Tibial artery (tissue), 4 donors: ENCODE measurements at regions not wholly inside any gene's neighbourhood (a gene's known extent, or its start where the extent isn't known, plus 50 kb on each side); places are given as distances from the start of the nearest gene placed in this dataset.
"Not testable (repeated sequence)": the region's sequence is repeated elsewhere in the genome, so short reads cannot be mapped to it uniquely, and the experiment has no call there.

Experiments used
- DNase-seq, 2 donors: peaks; one replicate each; pipeline ENCODE4 v3.0.0-alpha.2; 2019
- H3K27ac ChIP-seq, 2 donors: fragments of 200-600 bp; sonication (generic) in 1 of 2; 1 replicate in 1 of 2; 2 replicates in 1 of 2; pipeline ENCODE4 v1.5.1; 2018 to 2019; ENCODE audit warnings: mild to moderate bottlenecking in 1 of 2
- H3K27me3 ChIP-seq, 2 donors: fragments of 200-600 bp; sonication (generic) in 1 of 2; one replicate each; pipeline versions ENCODE4 v1.5.1 to v1.6.0; 2016 to 2019
- H3K36me3 ChIP-seq, 3 donors: fragments of 200-600 bp; sonication (generic) in 2 of 3; one replicate each; pipeline ENCODE4 v1.5.1; 2016 to 2019; ENCODE audit warnings: mild to moderate bottlenecking in 2 of 3
- H3K4me1 ChIP-seq, 4 donors: fragments of 200-600 bp; sonication (generic) in 2 of 4; 1 replicate in 3 of 4; 2 replicates in 1 of 4; pipeline ENCODE4 v1.5.1; 2016 to 2019
- H3K4me3 ChIP-seq, 2 donors: fragments of 200-600 bp; sonication (generic) in 1 of 2; 1 replicate in 1 of 2; 2 replicates in 1 of 2; pipeline ENCODE4 v1.5.1; 2018 to 2019; ENCODE audit warnings: mild to moderate bottlenecking in 2 of 2
- H3K9me3 ChIP-seq, 3 donors: fragments of 200-600 bp; sonication (generic) in 1 of 3; one replicate each; pipeline ENCODE4 v1.5.1; 2016 to 2019
- intact Hi-C: fragments of 100-400 bp; cut with DNase I; formaldehyde crosslinking; loops from one replicate; pipeline ENCODE4 v1.15.0; 2023; ENCODE audit warnings: low total_unique reads
- TF ChIP-seq, protein P1 (sequence below), 2 experiments: fragments of 200-600 bp in 1 of 2; fragments of 450-650 bp in 1 of 2; IDR thresholded peaks; one replicate each; pipeline ENCODE4 v1.5.1; 2017 to 2019; ENCODE audit warnings: antibody characterized with exemption in 2 of 2, mild to moderate bottlenecking in 1 of 2, moderate library complexity in 1 of 2

DNA sequence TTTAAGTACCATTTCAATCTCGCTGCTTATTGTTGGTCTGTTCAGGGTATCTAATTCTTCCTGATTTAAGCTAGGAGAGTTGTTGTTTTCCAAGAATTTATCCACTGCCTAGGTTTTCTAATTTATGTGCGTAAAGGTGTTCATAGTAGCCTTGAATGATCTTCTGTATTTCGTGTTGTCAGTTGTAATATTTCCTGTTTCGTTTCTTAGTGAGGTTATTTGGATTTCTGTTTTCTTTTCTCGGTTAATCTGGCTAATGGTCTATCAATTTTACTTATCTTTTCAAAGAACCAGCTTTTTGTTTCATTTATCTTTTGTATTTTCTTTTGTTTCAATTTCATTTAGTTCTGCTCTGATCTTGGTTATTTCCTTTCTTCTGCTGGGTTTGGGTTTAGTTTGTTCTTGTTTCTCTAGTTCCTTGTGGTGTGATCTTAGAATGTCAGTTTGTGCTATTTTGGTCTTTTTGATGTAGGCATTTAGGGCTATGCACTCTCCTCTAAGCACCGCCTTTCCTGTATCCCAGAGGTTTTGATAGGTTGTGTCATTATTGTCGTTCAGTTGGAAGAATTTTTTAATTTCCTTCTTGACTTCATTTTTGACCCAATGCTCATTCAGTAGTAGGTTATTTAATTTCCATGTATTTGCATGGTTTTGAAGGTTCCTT, 92.5 kb upstream of the CSRP2 start:
- H3K27me3 ChIP-seq, H3K36me3 ChIP-seq, H3K4me1 ChIP-seq, H3K4me3 ChIP-seq, DNase-seq, H3K27ac ChIP-seq, intact Hi-C loops, H3K9me3 ChIP-seq: not testable (repeated sequence)

DNA sequence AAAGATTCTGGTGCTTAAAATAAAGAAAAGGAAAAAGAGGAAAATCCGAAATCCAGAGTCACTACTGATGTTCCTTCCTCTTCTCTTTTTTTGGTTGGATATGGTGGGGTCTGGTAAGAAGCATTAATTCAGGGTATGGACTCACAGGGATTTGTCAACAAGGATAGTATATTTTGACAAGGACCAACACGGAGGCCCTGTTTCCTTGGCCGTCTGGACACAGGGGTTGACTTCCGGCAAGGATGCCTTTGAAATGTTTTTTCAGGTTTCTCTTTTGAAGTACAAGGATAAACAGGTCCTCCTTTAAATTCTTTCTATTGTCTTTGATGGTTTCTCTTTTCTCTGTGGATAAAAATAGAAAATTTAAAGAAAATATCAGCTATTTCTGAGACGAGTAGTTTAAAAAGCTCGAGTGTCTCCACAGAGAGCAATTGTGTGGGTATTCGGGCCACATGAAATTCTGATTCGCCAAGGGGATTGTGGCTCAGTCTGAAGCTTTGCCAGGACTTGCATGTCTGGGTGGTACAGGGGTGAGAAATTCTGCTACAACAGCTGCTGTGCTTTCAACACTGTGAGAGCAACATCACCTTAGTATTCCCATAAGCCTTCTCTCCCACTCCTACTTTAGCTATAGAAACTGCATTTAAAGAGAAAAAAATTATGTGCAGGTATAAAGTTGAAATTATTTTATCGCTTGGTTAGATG, 88.5 kb upstream of the CSRP2 start:
- Histone ChIP-seq H3K27me3 (no peaks in the 10 kb centered on the region), H3K9me3 (no peaks in the 10 kb centered on the region), H3K4me1 (no peaks in the 10 kb centered on the region), H3K4me3 (no peak overlapping the region), H3K27ac (no peak overlapping the region), H3K36me3 (no peaks in the 10 kb centered on the region)
- intact Hi-C loops: no loop called here
- DNase-seq: no peak
- TF ChIP-seq, protein P1, sequence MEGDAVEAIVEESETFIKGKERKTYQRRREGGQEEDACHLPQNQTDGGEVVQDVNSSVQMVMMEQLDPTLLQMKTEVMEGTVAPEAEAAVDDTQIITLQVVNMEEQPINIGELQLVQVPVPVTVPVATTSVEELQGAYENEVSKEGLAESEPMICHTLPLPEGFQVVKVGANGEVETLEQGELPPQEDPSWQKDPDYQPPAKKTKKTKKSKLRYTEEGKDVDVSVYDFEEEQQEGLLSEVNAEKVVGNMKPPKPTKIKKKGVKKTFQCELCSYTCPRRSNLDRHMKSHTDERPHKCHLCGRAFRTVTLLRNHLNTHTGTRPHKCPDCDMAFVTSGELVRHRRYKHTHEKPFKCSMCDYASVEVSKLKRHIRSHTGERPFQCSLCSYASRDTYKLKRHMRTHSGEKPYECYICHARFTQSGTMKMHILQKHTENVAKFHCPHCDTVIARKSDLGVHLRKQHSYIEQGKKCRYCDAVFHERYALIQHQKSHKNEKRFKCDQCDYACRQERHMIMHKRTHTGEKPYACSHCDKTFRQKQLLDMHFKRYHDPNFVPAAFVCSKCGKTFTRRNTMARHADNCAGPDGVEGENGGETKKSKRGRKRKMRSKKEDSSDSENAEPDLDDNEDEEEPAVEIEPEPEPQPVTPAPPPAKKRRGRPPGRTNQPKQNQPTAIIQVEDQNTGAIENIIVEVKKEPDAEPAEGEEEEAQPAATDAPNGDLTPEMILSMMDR (IDR thresholded peaks at IDR 0.05): no peak

DNA sequence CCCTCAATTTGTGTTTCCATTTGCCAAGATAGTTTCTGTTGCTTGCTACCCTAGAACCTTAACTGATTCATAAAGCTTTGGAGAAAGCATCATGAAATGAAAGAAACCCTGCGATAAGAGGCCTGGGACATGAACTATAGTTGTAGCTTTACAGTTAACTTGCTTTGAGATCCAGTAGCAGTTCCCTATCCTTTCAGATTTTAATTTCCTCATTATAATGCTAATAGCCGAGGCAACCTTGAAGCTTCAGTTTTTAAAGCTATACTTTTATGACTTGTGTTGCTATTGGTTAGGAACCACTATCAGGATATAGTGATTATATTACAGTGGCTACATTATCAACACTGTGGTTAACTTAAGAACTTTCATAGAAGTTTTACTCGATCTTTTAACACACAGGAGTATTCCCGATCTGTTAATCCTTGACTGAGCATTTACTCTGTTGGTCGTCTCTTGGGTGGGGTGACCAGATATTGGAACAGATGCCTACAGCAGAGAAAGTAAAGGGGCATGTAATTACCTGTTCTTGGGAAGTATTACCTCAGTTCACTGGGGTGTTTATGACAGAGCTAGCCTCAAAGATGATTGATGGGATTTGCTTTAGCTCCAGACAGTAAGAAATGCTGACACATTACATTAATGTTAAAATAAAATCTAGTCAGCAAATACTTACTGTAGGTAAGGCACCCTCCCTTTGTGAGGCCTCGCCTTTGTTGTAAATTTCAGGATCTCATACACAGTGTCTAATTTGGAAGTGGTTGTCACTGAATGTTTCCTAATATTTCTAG, 86.2 kb upstream of the CSRP2 start:
- intact Hi-C loops: no loop called here
- Histone ChIP-seq H3K4me1 (no peaks in the 10 kb centered on the region), H3K4me3 (no peak overlapping the region), H3K27ac (no peak overlapping the region), H3K9me3 (no peaks in the 10 kb centered on the region), H3K36me3 (no peaks in the 10 kb centered on the region), H3K27me3 (no peaks in the 10 kb centered on the region)
- no peak for DNase-seq
- TF ChIP-seq, protein P1 (IDR thresholded peaks at IDR 0.05): no peak

DNA sequence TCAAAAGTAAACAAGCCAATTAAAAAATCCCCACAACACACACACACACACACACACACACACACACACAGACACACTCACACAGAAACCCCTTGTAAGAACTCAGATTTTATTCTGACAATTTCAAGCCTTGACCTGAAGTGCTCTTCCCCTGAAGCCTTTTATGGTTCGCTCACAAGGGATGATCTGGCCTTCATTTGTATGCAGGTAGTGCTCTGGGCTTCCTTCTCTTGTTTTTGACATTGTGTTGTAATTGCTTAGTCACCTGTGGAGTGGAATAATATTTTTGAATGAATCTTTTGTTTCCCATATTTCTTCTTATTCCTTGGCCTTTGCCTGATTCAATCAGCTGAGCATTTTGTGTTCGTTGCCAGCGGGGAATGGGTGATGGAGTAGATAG, 83.3 kb upstream of the CSRP2 start:
- intact Hi-C loops: no loop called here
- TF ChIP-seq, protein P1 (IDR thresholded peaks at IDR 0.05): no peak
- Histone ChIP-seq H3K4me3 (no peak overlapping the region), H3K36me3 (no peaks in the 10 kb centered on the region), H3K4me1 (no peaks in the 10 kb centered on the region), H3K27me3 (no peaks in the 10 kb centered on the region), H3K9me3 (no peaks in the 10 kb centered on the region), H3K27ac (no peak overlapping the region)
- no peak for DNase-seq

DNA sequence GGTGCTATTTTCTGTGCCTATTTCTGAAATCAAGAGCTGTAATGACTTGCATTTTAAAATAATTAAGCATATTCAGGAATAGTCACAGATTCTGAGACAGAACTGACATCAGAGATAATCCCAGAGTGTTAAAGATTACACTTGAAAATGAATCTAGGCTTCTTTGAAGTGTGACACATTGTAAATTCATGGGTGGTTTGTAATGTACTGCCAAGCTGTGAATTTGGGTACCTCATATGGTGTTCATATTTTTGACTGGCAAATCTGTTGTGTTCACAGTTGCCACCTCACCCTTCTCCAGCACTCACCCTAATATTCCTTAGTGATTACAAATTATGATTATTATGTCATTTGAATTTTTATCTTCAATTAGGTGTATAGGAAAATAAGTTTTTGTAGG, 78.5 kb upstream of the CSRP2 start:
- intact Hi-C loops: no loop called here
- Histone ChIP-seq H3K27ac (no peak overlapping the region), H3K4me3 (no peak overlapping the region), H3K9me3 (no peaks in the 10 kb centered on the region), H3K36me3 (no peaks in the 10 kb centered on the region), H3K27me3 (no peaks in the 10 kb centered on the region), H3K4me1 (peaks cover 0 to 22% (median 6%) of the 10 kb centered on the region in 4 donors)
- TF ChIP-seq, protein P1 (IDR thresholded peaks at IDR 0.05): no peak
- no peak for DNase-seq

DNA sequence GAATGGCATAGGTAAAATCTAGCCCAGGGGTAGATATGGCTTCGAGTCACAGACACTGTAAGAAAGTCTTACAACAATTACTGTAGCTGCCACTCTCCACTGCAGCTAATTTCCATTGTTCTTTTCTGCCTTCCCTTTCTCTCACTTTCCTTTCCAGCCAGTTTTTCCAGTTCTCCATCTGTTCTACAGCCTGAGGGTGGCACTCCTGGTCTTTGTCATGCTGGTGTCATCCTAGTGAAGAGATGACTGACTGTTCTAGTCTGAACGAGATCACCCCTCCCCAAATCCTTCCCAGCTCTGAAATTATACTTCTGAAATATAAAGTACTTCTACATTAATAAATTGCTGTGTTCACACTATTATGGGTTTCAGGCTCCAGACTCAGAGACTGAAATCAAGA, 74.2 kb upstream of the CSRP2 start:
- no peak overlapping the region for H3K4me3 ChIP-seq
- H3K4me1 ChIP-seq: peaks cover 0 to 22% (median 6%) of the 10 kb centered on the region in 4 donors
- DNase-seq: no peak
- H3K36me3 ChIP-seq: no peaks in the 10 kb centered on the region
- H3K27me3 ChIP-seq: no peaks in the 10 kb centered on the region
- no peaks in the 10 kb centered on the region for H3K9me3 ChIP-seq
- H3K27ac ChIP-seq: no peak overlapping the region
- TF ChIP-seq, protein P1 (IDR thresholded peaks at IDR 0.05): no peak
- intact Hi-C loops: no loop called here
